ENCODE measurements at regions not wholly inside any gene's neighbourhood (a gene's known extent, or its start where the extent isn't known, plus 50 kb on each side); places are given as distances from the start of the nearest gene placed in this dataset.

DNA sequence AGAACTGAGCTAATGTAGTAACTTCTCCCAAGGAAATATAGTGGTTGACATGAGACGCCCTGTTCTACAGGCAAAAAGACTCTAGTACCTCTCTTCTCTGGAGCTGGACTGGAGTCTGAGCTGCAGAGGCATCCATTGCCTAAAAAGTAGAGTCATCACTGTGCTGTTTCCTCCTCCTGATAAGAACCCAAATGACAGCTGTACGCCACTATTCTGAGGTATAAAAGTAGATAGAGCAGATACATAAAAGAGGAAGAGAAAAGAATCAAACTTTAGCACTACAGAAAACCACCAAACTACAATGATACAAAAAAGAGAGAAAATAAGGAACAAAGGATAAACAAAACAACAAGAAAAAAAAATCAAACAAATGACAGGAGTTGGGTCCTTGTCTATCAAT lies 1568.8 kb downstream of the PLA2G4A start:
- ATAC-seq (ENCODE audit: insufficient read depth, low read depth) (no peak), DNase-seq (no peak)
- TF ChIP-seq, protein P1, sequence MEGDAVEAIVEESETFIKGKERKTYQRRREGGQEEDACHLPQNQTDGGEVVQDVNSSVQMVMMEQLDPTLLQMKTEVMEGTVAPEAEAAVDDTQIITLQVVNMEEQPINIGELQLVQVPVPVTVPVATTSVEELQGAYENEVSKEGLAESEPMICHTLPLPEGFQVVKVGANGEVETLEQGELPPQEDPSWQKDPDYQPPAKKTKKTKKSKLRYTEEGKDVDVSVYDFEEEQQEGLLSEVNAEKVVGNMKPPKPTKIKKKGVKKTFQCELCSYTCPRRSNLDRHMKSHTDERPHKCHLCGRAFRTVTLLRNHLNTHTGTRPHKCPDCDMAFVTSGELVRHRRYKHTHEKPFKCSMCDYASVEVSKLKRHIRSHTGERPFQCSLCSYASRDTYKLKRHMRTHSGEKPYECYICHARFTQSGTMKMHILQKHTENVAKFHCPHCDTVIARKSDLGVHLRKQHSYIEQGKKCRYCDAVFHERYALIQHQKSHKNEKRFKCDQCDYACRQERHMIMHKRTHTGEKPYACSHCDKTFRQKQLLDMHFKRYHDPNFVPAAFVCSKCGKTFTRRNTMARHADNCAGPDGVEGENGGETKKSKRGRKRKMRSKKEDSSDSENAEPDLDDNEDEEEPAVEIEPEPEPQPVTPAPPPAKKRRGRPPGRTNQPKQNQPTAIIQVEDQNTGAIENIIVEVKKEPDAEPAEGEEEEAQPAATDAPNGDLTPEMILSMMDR (IDR thresholded peaks at IDR 0.05; ENCODE audit: borderline replicate concordance, extremely low read depth, low read length, poor library complexity, severe bottlenecking) = no peak
- no peak for TF ChIP-seq EZH2 (IDR thresholded peaks at IDR 0.05; ENCODE audit: borderline replicate concordance, low read depth, low read length, severe bottlenecking)
- Histone ChIP-seq H3K4me2 (ENCODE audit: insufficient read depth, low read length) (no peak overlapping the region), H3K27me3 (ENCODE audit: insufficient read depth, low read length, poor library complexity) (no peaks in the 10 kb centered on the region), H3K9me3 (ENCODE audit: insufficient read depth, low read length, severe bottlenecking) (no peaks in the 10 kb centered on the region), H3K4me3 (ENCODE audit: low read depth in 1 of 2, low read length in 2 of 2) (no peak overlapping the region), H3K4me1 (ENCODE audit: insufficient read depth, low read length) (no peaks in the 10 kb centered on the region), H3K27ac (ENCODE audit: low read length) (no peak overlapping the region), H2AFZ (ENCODE audit: low read depth, low read length) (no peak overlapping the region), H3K79me2 (ENCODE audit: insufficient read depth, low read length) (no peaks in the 10 kb centered on the region), H3K36me3 (ENCODE audit: insufficient read depth, low read length) (no peaks in the 10 kb centered on the region), H4K20me1 (ENCODE audit: insufficient read depth, low read length) (no peaks in the 10 kb centered on the region), H3K9ac (ENCODE audit: low read depth, low read length) (no peak overlapping the region)

- no peak overlapping the region for H2AFZ ChIP-seq (ENCODE audit: low read depth, low read length)
- ATAC-seq (ENCODE audit: insufficient read depth, low read depth) = no peak
- H4K20me1 ChIP-seq (ENCODE audit: insufficient read depth, low read length) = no peaks in the 10 kb centered on the region
- H3K9ac ChIP-seq (ENCODE audit: low read depth, low read length) = no peak overlapping the region
- H3K4me2 ChIP-seq (ENCODE audit: insufficient read depth, low read length) = no peak overlapping the region
- TF ChIP-seq, protein P1 (IDR thresholded peaks at IDR 0.05; ENCODE audit: borderline replicate concordance, extremely low read depth, low read length, poor library complexity, severe bottlenecking) = no peak
- no peak for TF ChIP-seq EZH2 (IDR thresholded peaks at IDR 0.05; ENCODE audit: borderline replicate concordance, low read depth, low read length, severe bottlenecking)
- H3K4me1 ChIP-seq (ENCODE audit: insufficient read depth, low read length) = no peaks in the 10 kb centered on the region
- H3K27ac ChIP-seq (ENCODE audit: low read length) = no peak overlapping the region
- H3K4me3 ChIP-seq (ENCODE audit: low read depth in 1 of 2, low read length in 2 of 2) = no peak overlapping the region
- H3K9me3 ChIP-seq (ENCODE audit: insufficient read depth, low read length, severe bottlenecking) = no peaks in the 10 kb centered on the region
- no peaks in the 10 kb centered on the region for H3K27me3 ChIP-seq (ENCODE audit: insufficient read depth, low read length, poor library complexity)
- H3K36me3 ChIP-seq (ENCODE audit: insufficient read depth, low read length) = no peaks in the 10 kb centered on the region
- no peak for DNase-seq
- no peaks in the 10 kb centered on the region for H3K79me2 ChIP-seq (ENCODE audit: insufficient read depth, low read length)
Measured at GRCh38 chr1:188402986-188403385, 1574.2 kb downstream of the PLA2G4A start.

- H3K9ac ChIP-seq (ENCODE audit: low read depth, low read length) = no peak overlapping the region
- H3K79me2 ChIP-seq (ENCODE audit: insufficient read depth, low read length) = no peaks in the 10 kb centered on the region
- no peaks in the 10 kb centered on the region for H4K20me1 ChIP-seq (ENCODE audit: insufficient read depth, low read length)
- no peak for DNase-seq
- H3K9me3 ChIP-seq (ENCODE audit: insufficient read depth, low read length, severe bottlenecking) = no peaks in the 10 kb centered on the region
- no peak overlapping the region for H3K4me3 ChIP-seq (ENCODE audit: low read depth in 1 of 2, low read length in 2 of 2)
- no peak overlapping the region for H3K4me2 ChIP-seq (ENCODE audit: insufficient read depth, low read length)
- H3K27ac ChIP-seq (ENCODE audit: low read length) = no peak overlapping the region
- H3K4me1 ChIP-seq (ENCODE audit: insufficient read depth, low read length) = no peaks in the 10 kb centered on the region
- no peaks in the 10 kb centered on the region for H3K36me3 ChIP-seq (ENCODE audit: insufficient read depth, low read length)
- no peak for ATAC-seq (ENCODE audit: insufficient read depth, low read depth)
- no peak overlapping the region for H2AFZ ChIP-seq (ENCODE audit: low read depth, low read length)
- no peaks in the 10 kb centered on the region for H3K27me3 ChIP-seq (ENCODE audit: insufficient read depth, low read length, poor library complexity)
- TF ChIP-seq EZH2 (IDR thresholded peaks at IDR 0.05; ENCODE audit: borderline replicate concordance, low read depth, low read length, severe bottlenecking) = no peak
- TF ChIP-seq, protein P1 (IDR thresholded peaks at IDR 0.05; ENCODE audit: borderline replicate concordance, extremely low read depth, low read length, poor library complexity, severe bottlenecking) = no peak
Measured at GRCh38 chr1:188406636-188407035, 1577.9 kb downstream of the PLA2G4A start.

DNA sequence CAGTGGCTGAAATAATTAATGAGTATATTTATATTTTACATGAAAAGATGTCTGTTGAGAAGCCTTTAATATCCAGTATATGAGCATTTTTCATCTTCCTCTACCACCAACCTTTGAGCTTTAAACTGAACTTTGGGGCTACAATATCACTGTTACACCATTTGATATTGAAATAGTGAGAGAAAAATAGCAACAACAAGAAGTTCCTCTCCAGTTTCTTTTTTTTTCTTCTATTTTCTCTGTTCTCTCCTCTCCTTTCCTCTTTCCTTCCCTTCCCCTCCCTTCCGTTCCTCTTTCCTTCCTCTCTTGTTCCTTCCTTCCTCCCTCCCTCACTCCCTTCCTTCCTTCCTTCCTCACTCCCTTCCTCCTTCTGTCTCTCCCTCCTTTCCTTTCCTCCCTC lies 1591.4 kb downstream of the PLA2G4A start:
- DNase-seq = no peak
- no peak for TF ChIP-seq EZH2 (IDR thresholded peaks at IDR 0.05; ENCODE audit: borderline replicate concordance, low read depth, low read length, severe bottlenecking)
- TF ChIP-seq, protein P1 (IDR thresholded peaks at IDR 0.05; ENCODE audit: borderline replicate concordance, extremely low read depth, low read length, poor library complexity, severe bottlenecking) = no peak
- Histone ChIP-seq H3K9ac (ENCODE audit: low read depth, low read length) (no peak overlapping the region), H2AFZ (ENCODE audit: low read depth, low read length) (no peak overlapping the region), H3K9me3 (ENCODE audit: insufficient read depth, low read length, severe bottlenecking) (no peaks in the 10 kb centered on the region), H4K20me1 (ENCODE audit: insufficient read depth, low read length) (no peaks in the 10 kb centered on the region), H3K4me1 (ENCODE audit: insufficient read depth, low read length) (no peaks in the 10 kb centered on the region), H3K4me2 (ENCODE audit: insufficient read depth, low read length) (no peak overlapping the region), H3K36me3 (ENCODE audit: insufficient read depth, low read length) (no peaks in the 10 kb centered on the region), H3K4me3 (ENCODE audit: low read depth in 1 of 2, low read length in 2 of 2) (no peak overlapping the region), H3K27ac (ENCODE audit: low read length) (no peak overlapping the region), H3K27me3 (ENCODE audit: insufficient read depth, low read length, poor library complexity) (no peaks in the 10 kb centered on the region), H3K79me2 (ENCODE audit: insufficient read depth, low read length) (no peaks in the 10 kb centered on the region)
- no peak for ATAC-seq (ENCODE audit: insufficient read depth, low read depth)
